ENCODE measurements at regions not wholly inside any gene's neighbourhood (a gene's known extent, or its start where the extent isn't known, plus 50 kb on each side); places are given as distances from the start of the nearest gene placed in this dataset.

DNA sequence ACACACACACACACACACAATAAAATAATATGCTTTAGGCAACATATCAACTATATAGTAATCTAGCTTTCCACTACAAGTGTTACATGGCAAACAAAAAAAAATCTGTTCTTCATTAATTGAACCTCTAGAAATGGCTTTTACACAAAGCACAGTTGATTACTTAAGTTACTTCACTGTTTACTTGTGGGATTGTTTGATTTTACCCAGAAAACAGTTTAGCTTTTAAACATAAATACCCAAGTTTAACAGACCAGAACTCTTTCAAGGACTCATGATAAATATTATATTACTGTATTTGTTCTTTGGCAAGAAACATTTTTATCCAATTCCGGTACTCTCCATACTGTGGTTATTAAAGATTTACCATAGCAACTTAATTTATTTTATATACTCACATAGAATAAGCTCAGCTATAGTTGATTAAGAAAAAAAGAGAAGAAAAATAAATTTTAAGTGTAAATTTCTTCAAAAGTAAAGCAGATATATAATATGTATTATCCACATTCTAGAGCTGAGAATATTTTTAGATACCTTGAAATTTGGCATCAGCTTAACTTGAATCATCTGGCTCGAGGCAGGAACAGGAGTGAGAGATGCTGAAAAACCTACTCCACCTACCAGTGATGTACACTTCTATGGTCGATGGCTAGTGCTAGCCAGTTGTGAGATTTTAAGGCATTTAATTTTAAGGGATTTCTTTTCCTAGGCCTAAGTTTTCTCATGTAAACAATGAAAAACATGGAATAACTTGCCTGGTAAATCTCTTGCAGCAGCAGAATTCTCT lies 126.0 kb downstream of the BTG1 start:
- Histone ChIP-seq H3K9ac (ENCODE audit: low read length) (no peak overlapping the region), H3K27me3 (ENCODE audit: control insufficient read depth, insufficient read depth, low read length) (no peaks in the 10 kb centered on the region), H3K4me1 (ENCODE audit: control insufficient read depth, insufficient read depth, low read length) (peaks cover 12% of the 10 kb centered on the region), H3K4me3 (ENCODE audit: low read depth, low read length) (no peak overlapping the region), H3K9me3 (ENCODE audit: control insufficient read depth, insufficient read depth, low read depth, low read length) (no peaks in the 10 kb centered on the region), H3K36me3 (ENCODE audit: control insufficient read depth, insufficient read depth, low read length) (no peaks in the 10 kb centered on the region), H3K27ac (ENCODE audit: low read depth, low read length) (no peak overlapping the region)

DNA sequence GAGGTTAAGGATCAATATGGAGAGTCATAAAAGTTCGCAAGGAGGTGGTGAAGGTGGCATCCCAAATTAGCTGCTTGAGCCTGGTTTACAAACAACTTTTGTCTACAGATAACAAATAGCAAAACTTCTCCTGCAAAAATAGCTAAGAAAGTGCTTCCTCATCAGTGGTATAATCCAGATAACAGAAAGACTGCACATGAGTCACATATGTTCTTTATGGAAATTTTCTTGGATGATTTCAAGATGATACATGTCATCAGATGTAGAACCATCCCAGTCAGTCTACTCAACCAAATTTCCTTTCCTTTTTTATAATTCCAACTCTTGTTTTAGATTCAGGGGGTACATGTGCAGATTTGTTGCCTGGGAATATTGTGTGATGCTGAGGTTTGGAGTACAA lies 133.0 kb downstream of the BTG1 start:
- Histone ChIP-seq H3K9ac (ENCODE audit: low read length) (no peak overlapping the region), H3K27ac (ENCODE audit: low read depth, low read length) (no peak overlapping the region), H3K4me1 (ENCODE audit: control insufficient read depth, insufficient read depth, low read length) (no peaks in the 10 kb centered on the region), H3K9me3 (ENCODE audit: control insufficient read depth, insufficient read depth, low read depth, low read length) (no peaks in the 10 kb centered on the region), H3K36me3 (ENCODE audit: control insufficient read depth, insufficient read depth, low read length) (no peaks in the 10 kb centered on the region), H3K27me3 (ENCODE audit: control insufficient read depth, insufficient read depth, low read length) (no peaks in the 10 kb centered on the region), H3K4me3 (ENCODE audit: low read depth, low read length) (no peak overlapping the region)

DNA sequence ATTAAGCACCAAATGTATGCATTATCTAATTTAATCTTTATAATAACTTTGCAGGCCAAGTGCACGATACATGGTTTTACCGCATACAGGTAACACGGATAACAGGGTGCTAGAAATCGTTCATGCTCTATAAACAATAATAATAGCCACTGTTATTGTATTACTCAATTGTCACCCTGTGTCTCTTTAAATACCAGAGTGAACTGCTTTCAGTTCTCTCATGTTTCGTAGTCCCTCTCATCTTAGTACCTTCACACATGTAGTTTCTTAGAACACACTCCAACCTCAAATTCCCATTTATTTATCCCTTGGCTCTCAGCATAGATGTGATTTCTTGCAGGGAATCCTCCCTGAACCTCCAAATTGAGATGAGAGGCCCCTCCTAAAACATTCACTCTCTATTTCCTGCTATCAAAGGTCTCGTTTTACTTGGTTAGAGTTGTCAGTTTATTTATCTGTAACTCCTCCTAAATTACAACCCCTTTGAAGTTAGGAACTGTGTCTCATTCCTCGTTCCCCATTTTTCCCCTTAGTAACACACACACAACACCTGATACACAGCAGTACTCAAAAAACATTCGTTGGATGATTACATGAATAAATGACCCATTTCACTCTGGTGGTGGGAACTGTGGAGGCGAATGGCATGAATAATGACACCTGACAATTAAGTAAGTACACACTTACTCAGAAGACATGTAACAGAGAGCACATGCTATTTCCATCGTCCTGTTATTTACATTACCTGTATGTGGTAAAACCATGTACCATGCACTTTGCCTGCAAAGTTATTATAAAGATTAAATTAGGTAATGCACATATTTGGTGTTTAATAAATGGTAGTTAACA lies 134.6 kb downstream of the BTG1 start:
- Histone ChIP-seq H3K27me3 (ENCODE audit: control insufficient read depth, insufficient read depth, low read length) (no peaks in the 10 kb centered on the region), H3K9me3 (ENCODE audit: control insufficient read depth, insufficient read depth, low read depth, low read length) (no peaks in the 10 kb centered on the region), H3K9ac (ENCODE audit: low read length) (no peak overlapping the region), H3K4me1 (ENCODE audit: control insufficient read depth, insufficient read depth, low read length) (no peaks in the 10 kb centered on the region), H3K4me3 (ENCODE audit: low read depth, low read length) (no peak overlapping the region), H3K36me3 (ENCODE audit: control insufficient read depth, insufficient read depth, low read length) (no peaks in the 10 kb centered on the region), H3K27ac (ENCODE audit: low read depth, low read length) (no peak overlapping the region)

DNA sequence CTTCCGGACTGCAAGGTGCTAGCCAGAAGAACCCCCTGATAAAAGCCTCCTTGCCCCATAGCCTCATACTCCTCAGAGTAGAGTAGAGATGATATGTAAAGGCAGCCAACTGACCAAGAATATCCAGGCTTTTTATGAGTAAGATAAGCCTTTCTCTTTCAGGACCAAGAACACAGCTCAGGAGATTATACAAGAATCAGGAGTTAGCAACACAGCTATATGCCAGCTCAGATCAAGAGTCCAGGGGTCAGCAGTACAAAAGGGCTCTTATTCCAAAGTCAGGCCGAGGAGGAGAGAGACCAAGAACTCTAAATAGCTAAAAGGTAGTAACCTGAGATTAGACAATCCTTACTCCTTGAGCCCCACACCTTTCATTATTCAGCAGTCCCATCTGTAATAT lies 135.3 kb downstream of the BTG1 start:
- Histone ChIP-seq H3K9me3 (ENCODE audit: control insufficient read depth, insufficient read depth, low read depth, low read length) (no peaks in the 10 kb centered on the region), H3K9ac (ENCODE audit: low read length) (no peak overlapping the region), H3K27ac (ENCODE audit: low read depth, low read length) (no peak overlapping the region), H3K36me3 (ENCODE audit: control insufficient read depth, insufficient read depth, low read length) (no peaks in the 10 kb centered on the region), H3K27me3 (ENCODE audit: control insufficient read depth, insufficient read depth, low read length) (no peaks in the 10 kb centered on the region), H3K4me3 (ENCODE audit: low read depth, low read length) (no peak overlapping the region), H3K4me1 (ENCODE audit: control insufficient read depth, insufficient read depth, low read length) (no peaks in the 10 kb centered on the region)

DNA sequence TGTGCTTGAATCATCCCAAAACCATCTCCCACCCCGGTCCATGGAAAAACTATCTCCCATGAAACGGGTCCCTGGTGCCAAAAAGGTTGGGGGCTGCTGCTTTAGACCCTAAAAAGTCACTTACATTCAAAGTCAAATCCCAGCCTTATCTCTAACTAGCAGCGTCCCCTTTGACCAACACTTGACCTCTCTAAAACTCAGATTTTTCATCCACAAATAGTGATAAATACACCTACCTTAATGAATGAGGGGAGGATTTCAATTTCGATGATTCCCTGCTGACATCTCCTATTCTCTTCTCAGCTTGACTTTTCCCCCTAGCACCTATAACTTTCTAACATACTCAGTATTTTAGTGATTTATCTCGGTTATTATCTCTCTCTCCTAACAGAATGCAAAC lies 137.3 kb downstream of the BTG1 start:
- Histone ChIP-seq H3K27ac (ENCODE audit: low read depth, low read length) (no peak overlapping the region), H3K27me3 (ENCODE audit: control insufficient read depth, insufficient read depth, low read length) (no peaks in the 10 kb centered on the region), H3K4me1 (ENCODE audit: control insufficient read depth, insufficient read depth, low read length) (no peaks in the 10 kb centered on the region), H3K4me3 (ENCODE audit: low read depth, low read length) (no peak overlapping the region), H3K9ac (ENCODE audit: low read length) (no peak overlapping the region), H3K36me3 (ENCODE audit: control insufficient read depth, insufficient read depth, low read length) (no peaks in the 10 kb centered on the region), H3K9me3 (ENCODE audit: control insufficient read depth, insufficient read depth, low read depth, low read length) (no peaks in the 10 kb centered on the region)

DNA sequence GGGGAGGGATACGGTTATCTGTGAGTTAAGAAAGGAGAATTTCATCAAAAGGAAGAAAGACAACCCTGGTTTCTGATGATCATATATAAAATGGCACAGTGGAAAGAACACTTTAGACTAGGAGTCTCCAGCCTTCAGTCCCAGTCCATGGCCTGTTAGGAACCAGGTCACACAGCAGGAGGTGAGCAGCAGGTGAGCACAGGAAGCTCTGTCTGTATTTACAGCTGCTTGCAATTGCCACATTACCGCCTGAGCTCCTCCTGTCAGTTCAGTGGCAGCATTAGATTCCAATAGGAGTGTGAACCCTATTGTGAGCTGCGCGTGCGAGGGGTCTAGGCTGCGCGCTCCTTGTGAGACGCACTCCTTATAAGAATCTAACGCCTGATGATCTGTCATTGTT lies 137.9 kb downstream of the BTG1 start:
- H3K9me3 ChIP-seq (ENCODE audit: control insufficient read depth, insufficient read depth, low read depth, low read length): no peaks in the 10 kb centered on the region
- no peak overlapping the region for H3K4me3 ChIP-seq (ENCODE audit: low read depth, low read length)
- no peaks in the 10 kb centered on the region for H3K4me1 ChIP-seq (ENCODE audit: control insufficient read depth, insufficient read depth, low read length)
- H3K9ac ChIP-seq (ENCODE audit: low read length): no peak overlapping the region
- H3K36me3 ChIP-seq (ENCODE audit: control insufficient read depth, insufficient read depth, low read length): no peaks in the 10 kb centered on the region
- no peak overlapping the region for H3K27ac ChIP-seq (ENCODE audit: low read depth, low read length)
- H3K27me3 ChIP-seq (ENCODE audit: control insufficient read depth, insufficient read depth, low read length): no peaks in the 10 kb centered on the region

DNA sequence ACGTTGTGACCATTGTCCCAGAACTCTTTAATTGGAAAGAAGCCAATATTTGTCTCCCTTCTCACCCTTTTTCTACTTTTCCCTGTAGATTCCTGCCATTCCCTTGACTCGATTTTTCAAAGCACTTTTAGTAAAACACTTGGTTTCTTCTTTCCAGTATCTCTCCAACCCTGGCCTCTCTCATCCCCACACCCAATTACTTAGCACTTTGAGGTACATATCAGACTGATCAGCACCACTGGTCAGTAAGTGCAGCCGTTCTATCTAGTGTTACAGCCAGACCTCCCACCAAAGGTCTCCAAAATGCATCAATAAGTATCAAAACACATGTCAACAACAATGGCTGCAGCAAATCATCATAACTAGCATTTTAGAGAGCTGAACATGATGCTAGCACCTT lies 141.9 kb downstream of the BTG1 start:
- H3K9ac ChIP-seq (ENCODE audit: low read length): no peak overlapping the region
- H3K4me1 ChIP-seq (ENCODE audit: control insufficient read depth, insufficient read depth, low read length): no peaks in the 10 kb centered on the region
- H3K27me3 ChIP-seq (ENCODE audit: control insufficient read depth, insufficient read depth, low read length): no peaks in the 10 kb centered on the region
- H3K9me3 ChIP-seq (ENCODE audit: control insufficient read depth, insufficient read depth, low read depth, low read length): no peaks in the 10 kb centered on the region
- H3K36me3 ChIP-seq (ENCODE audit: control insufficient read depth, insufficient read depth, low read length): no peaks in the 10 kb centered on the region
- H3K27ac ChIP-seq (ENCODE audit: low read depth, low read length): no peak overlapping the region
- no peak overlapping the region for H3K4me3 ChIP-seq (ENCODE audit: low read depth, low read length)

DNA sequence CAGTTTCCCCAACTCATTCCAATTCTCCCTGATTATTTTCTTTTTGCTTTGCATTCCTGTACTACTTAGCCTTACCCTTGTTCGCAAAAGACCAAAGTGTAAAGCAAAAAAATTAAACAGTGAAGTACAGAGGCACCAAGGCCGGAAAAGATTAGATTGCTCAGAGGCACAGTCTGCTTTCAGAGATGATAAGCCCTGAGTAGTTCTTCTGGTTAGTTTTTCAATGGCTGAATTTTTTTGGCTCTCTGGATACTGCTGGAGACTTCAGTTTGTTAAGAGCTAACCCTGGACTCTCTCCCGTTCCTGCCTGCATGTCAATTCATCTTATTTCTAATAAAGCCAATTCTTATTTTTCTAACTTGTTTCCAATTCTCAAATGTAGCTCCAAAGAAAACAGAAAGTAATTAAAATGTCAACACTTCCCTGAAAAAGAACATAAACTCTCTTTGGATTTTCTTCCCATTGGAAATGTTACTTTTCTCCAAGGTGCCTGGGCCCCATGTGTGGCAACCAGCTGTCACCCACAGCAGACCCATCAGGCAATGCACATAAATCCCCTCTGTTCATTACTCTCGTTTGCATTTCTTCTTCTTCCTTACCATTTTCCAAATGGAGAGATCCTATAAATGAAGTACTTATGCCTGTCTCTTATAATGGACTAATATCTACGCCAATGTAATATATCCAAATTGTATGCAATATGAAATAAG lies 142.8 kb downstream of the BTG1 start:
- Histone ChIP-seq H3K9me3 (ENCODE audit: control insufficient read depth, insufficient read depth, low read depth, low read length) (no peaks in the 10 kb centered on the region), H3K4me3 (ENCODE audit: low read depth, low read length) (no peak overlapping the region), H3K27ac (ENCODE audit: low read depth, low read length) (no peak overlapping the region), H3K9ac (ENCODE audit: low read length) (no peak overlapping the region), H3K27me3 (ENCODE audit: control insufficient read depth, insufficient read depth, low read length) (no peaks in the 10 kb centered on the region), H3K36me3 (ENCODE audit: control insufficient read depth, insufficient read depth, low read length) (no peaks in the 10 kb centered on the region), H3K4me1 (ENCODE audit: control insufficient read depth, insufficient read depth, low read length) (no peaks in the 10 kb centered on the region)

DNA sequence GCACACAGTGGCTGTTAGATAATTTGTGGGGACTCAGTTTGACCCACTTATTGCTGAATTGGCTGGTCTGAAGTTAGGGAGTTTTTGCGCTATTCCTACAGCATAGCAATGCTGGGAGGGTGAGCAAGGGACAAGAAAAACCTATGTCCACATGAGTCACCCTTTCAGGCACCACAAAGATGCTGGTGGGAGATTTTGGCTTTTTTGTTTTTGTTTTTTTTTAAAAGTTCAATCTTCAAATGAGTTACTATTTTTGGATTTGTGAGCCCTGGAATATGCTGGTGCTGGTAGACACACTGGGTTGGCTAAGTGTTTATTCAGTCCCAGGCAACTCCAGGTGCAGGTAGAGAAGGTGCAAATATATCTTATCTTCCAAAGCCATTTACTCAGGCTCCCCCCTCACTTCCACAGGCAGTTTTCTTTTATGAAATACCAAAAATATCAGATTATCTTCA lies 143.4 kb downstream of the BTG1 start:
- Histone ChIP-seq H3K36me3 (ENCODE audit: control insufficient read depth, insufficient read depth, low read length) (no peaks in the 10 kb centered on the region), H3K9ac (ENCODE audit: low read length) (no peak overlapping the region), H3K4me1 (ENCODE audit: control insufficient read depth, insufficient read depth, low read length) (no peaks in the 10 kb centered on the region), H3K27me3 (ENCODE audit: control insufficient read depth, insufficient read depth, low read length) (no peaks in the 10 kb centered on the region), H3K27ac (ENCODE audit: low read depth, low read length) (no peak overlapping the region), H3K4me3 (ENCODE audit: low read depth, low read length) (no peak overlapping the region), H3K9me3 (ENCODE audit: control insufficient read depth, insufficient read depth, low read depth, low read length) (no peaks in the 10 kb centered on the region)

DNA sequence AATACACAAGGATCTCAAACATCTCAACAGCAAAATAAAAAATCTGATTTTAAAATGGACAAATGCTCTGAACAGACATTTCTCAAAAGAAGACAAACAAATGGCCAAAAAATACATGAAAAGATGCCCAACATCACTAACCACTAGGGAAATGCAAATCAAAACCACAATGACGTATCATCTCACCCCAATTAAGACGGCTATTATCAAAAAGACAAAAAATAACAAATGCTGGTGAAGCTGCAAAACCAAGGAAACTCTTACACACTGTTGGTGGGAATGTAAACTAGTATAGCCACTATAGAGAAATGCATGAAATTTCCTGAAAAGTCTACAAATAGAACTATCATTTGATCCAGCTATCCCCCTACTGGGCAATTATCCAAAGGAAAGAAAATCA lies 145.0 kb downstream of the BTG1 start:
- no peak overlapping the region for H3K4me3 ChIP-seq (ENCODE audit: low read depth, low read length)
- H3K4me1 ChIP-seq (ENCODE audit: control insufficient read depth, insufficient read depth, low read length): no peaks in the 10 kb centered on the region
- H3K27ac ChIP-seq (ENCODE audit: low read depth, low read length): no peak overlapping the region
- no peaks in the 10 kb centered on the region for H3K9me3 ChIP-seq (ENCODE audit: control insufficient read depth, insufficient read depth, low read depth, low read length)
- H3K36me3 ChIP-seq (ENCODE audit: control insufficient read depth, insufficient read depth, low read length): no peaks in the 10 kb centered on the region
- H3K9ac ChIP-seq (ENCODE audit: low read length): no peak overlapping the region
- no peaks in the 10 kb centered on the region for H3K27me3 ChIP-seq (ENCODE audit: control insufficient read depth, insufficient read depth, low read length)

DNA sequence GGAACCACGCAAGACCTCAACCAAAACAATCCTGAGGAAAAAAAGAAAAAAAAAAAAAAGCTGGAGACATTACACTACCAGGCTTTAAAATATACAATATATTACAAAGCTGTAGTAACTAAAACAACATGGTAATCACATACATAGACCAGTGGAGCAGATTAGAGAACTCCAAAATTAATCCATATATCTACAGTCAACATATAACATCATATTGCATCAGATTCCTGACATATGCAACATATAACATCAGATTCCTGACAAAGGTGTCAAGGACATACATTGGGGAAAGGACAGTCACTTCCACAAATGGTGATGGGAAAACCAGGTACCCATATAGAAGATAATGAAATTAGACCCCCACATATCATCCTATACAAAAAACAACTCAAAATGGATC lies 145.8 kb downstream of the BTG1 start:
- Histone ChIP-seq H3K4me1 (ENCODE audit: control insufficient read depth, insufficient read depth, low read length) (no peaks in the 10 kb centered on the region), H3K27ac (ENCODE audit: low read depth, low read length) (no peak overlapping the region), H3K9me3 (ENCODE audit: control insufficient read depth, insufficient read depth, low read depth, low read length) (no peaks in the 10 kb centered on the region), H3K9ac (ENCODE audit: low read length) (no peak overlapping the region), H3K27me3 (ENCODE audit: control insufficient read depth, insufficient read depth, low read length) (no peaks in the 10 kb centered on the region), H3K4me3 (ENCODE audit: low read depth, low read length) (no peak overlapping the region), H3K36me3 (ENCODE audit: control insufficient read depth, insufficient read depth, low read length) (no peaks in the 10 kb centered on the region)

All from HUES6 (cell line).